B cell (primary cell): ENCODE measurements at regions not wholly inside any gene's neighbourhood (a gene's known extent, or its start where the extent isn't known, plus 50 kb on each side); places are given as distances from the start of the nearest gene placed in this dataset.

Source experiments
- ATAC-seq: fragments of 200-7000 bp; cut with Tn5 transposase; one replicate; pipeline ENCODE4 v1.10.0; 2021; ENCODE audit warnings: low read depth, mild to moderate bottlenecking, moderate number of reproducible peaks, moderate library complexity
- CTCF ChIA-PET: fragments of 350-600 bp; sonication (Branson Sonifier 250); formaldehyde crosslinking; loops from one replicate; lab custom pipeline; 2021; ENCODE audit warnings: antibody characterized with exemption, inconsistent platforms; lab: Charles Lee
- POLR2A ChIA-PET: fragments of 350-600 bp; sonication (Branson Sonifier 250); formaldehyde crosslinking; loops from one replicate; lab custom pipeline; 2021; ENCODE audit warnings: antibody characterized with exemption; lab: Charles Lee
- DNase-seq: peaks from one replicate; pipeline ENCODE4 v3.0.0; 2013
- H2AFZ ChIP-seq: 2 replicates; pipeline ENCODE4 v1.6.1; 2012; ENCODE audit warnings: mild to moderate bottlenecking, low read depth, low read length; ENCODE audit not compliant: insufficient read depth, poor library complexity, severe bottlenecking
- H3K27ac ChIP-seq, 2 donors: 1 replicate in 1 of 2; 2 replicates in 1 of 2; pipeline ENCODE4 v1.5.1; 2012 to 2013; ENCODE audit warnings: low read length in 2 of 2, mild to moderate bottlenecking in 2 of 2, moderate library complexity in 1 of 2
- H3K27me3 ChIP-seq, 4 experiments: fragments of 200-600 bp in 1 of 4; sonication (generic) in 1 of 4; replicated peaks in 1 of 4; 1 replicate in 2 of 4; 2 replicates in 2 of 4; pipeline versions ENCODE4 v1.6.1 to v1.7.0; 2013 to 2016; ENCODE audit warnings: low read length in 3 of 4, mild to moderate bottlenecking in 2 of 4, mixed read lengths in 1 of 4, moderate library complexity in 1 of 4; ENCODE audit not compliant: insufficient read depth in 4 of 4, control insufficient read depth in 3 of 4; ENCODE audit errors: control extremely low read depth in 1 of 4
- H3K36me3 ChIP-seq, 2 experiments: replicated peaks in 1 of 2; 1 replicate in 1 of 2; 2 replicates in 1 of 2; pipeline versions ENCODE4 v1.6.1 to v1.7.1; 2013; ENCODE audit warnings: low read length in 1 of 2; ENCODE audit not compliant: insufficient read depth in 2 of 2, control insufficient read depth in 1 of 2; ENCODE audit errors: control extremely low read depth in 1 of 2, extremely low read depth in 1 of 2
- H3K4me1 ChIP-seq, 2 donors: fragments of 200-600 bp in 1 of 2; sonication (generic) in 1 of 2; 1 replicate in 1 of 2; 2 replicates in 1 of 2; pipeline versions ENCODE4 v1.5.1 to v1.6.1; 2013 to 2017; ENCODE audit warnings: low read length in 2 of 2; ENCODE audit not compliant: control insufficient read depth in 2 of 2, insufficient read depth in 2 of 2
- H3K4me2 ChIP-seq: replicated peaks from 2 replicates; pipeline ENCODE3; 2012; ENCODE audit warnings: mild to moderate bottlenecking, low read depth, low read length; ENCODE audit not compliant: poor library complexity, severe bottlenecking
- H3K4me3 ChIP-seq, 5 experiments: fragments of 200-600 bp in 1 of 5; sonication (generic) in 1 of 5; 1 replicate in 3 of 5; 2 replicates in 2 of 5; pipeline versions ENCODE4 v1.5.1 to v1.7.0; 2011 to 2016; ENCODE audit warnings: low read length in 4 of 5, mild to moderate bottlenecking in 4 of 5, low read depth in 2 of 5, control low read depth in 1 of 5, moderate library complexity in 1 of 5; ENCODE audit not compliant: insufficient read depth in 1 of 5; ENCODE audit errors: control extremely low read depth in 1 of 5, extremely low read depth in 1 of 5
- H3K79me2 ChIP-seq: fragments of 200-600 bp; sonication (generic); one replicate; pipeline ENCODE4 v1.6.0; 2016; ENCODE audit warnings: low read length; ENCODE audit not compliant: control insufficient read depth, insufficient read depth
- H3K9ac ChIP-seq: fragments of 200-600 bp; sonication (generic); 2 replicates; pipeline ENCODE4 v1.6.1; 2017; ENCODE audit warnings: mild to moderate bottlenecking, low read length, moderate library complexity
- H3K9me3 ChIP-seq, 3 donors: one replicate each; pipeline versions ENCODE4 v1.6.1 to v1.7.1; 2013; ENCODE audit warnings: low read length in 2 of 3; ENCODE audit not compliant: control insufficient read depth in 2 of 3, insufficient read depth in 1 of 3; ENCODE audit errors: control extremely low read depth in 1 of 3
- H4K20me1 ChIP-seq: 2 replicates; pipeline ENCODE4 v1.6.0; 2012; ENCODE audit warnings: mild to moderate bottlenecking, low read length; ENCODE audit not compliant: insufficient read depth, control insufficient read depth, poor library complexity, severe bottlenecking
- H3K27ac Mint-ChIP-seq: one replicate; pipeline ENCODE4 v1.8.0; 2021; ENCODE audit warnings: mixed read lengths
- H3K27me3 Mint-ChIP-seq: one replicate; pipeline ENCODE4 v1.8.0; 2021; ENCODE audit warnings: mixed read lengths
- H3K4me1 Mint-ChIP-seq: one replicate; pipeline ENCODE4 v1.8.0; 2021; ENCODE audit warnings: mixed read lengths
- H3K4me3 Mint-ChIP-seq: one replicate; pipeline ENCODE4 v1.8.0; 2021; ENCODE audit warnings: mixed read lengths
- H3K9me3 Mint-ChIP-seq: one replicate; pipeline ENCODE4 v1.8.0; 2022; ENCODE audit warnings: mixed read lengths; ENCODE audit not compliant: insufficient read depth
- CTCF ChIP-seq: fragments of 200-600 bp; IDR thresholded peaks from one replicate; pipeline ENCODE4 v1.8.0; 2022; ENCODE audit warnings: antibody characterized with exemption, mild to moderate bottlenecking
- EZH2 ChIP-seq: IDR thresholded peaks from 2 replicates; pipeline ENCODE4 v1.6.1; 2012; ENCODE audit warnings: borderline replicate concordance, low read depth, mild to moderate bottlenecking, moderate library complexity, low read length; ENCODE audit not compliant: insufficient read depth, poor library complexity, severe bottlenecking
- WGBS: methylation state at CpG from one replicate; pipeline ENCODE4 v1.1.5; 2013; ENCODE audit warnings: missing lambda C conversion rate; ENCODE audit not compliant: insufficient coverage; 5-methylcytosine and 5-hydroxymethylcytosine counted together
- intact Hi-C: fragments of 100-400 bp; cut with micrococcal nuclease; formaldehyde crosslinking; loops from one replicate; pipeline ENCODE4 v1.10.0; 2022

GRCh38 chr5:118551716-118552115 is 436.6 kb downstream of the DTWD2 start:
- H2AFZ ChIP-seq, result no peak overlapping the region
- H3K4me3 Mint-ChIP-seq, result no peak overlapping the region
- H3K79me2 ChIP-seq, result no peaks in the 10 kb centered on the region
- no peak for DNase-seq
- ChIA-PET POLR2A (no interaction called here), CTCF (no interaction called here)
- no peak for ATAC-seq
- H3K4me2 ChIP-seq, result no peak overlapping the region
- H3K4me1 Mint-ChIP-seq, result no peaks in the 10 kb centered on the region
- H3K9me3 Mint-ChIP-seq, result no peaks in the 10 kb centered on the region
- intact Hi-C loops, result no loop called here
- peaks cover 0 to under 1% (median 0%) of the 10 kb centered on the region in 4 experiments for H3K27me3 ChIP-seq
- TF ChIP-seq CTCF (no peak), EZH2 (no peak)
- no peak overlapping the region for H3K27ac Mint-ChIP-seq
- H3K36me3 ChIP-seq, result no peaks in the 10 kb centered on the region
- H3K27ac ChIP-seq, result no peak overlapping the region
- H3K9ac ChIP-seq, result no peak overlapping the region
- no peaks in the 10 kb centered on the region for H3K9me3 ChIP-seq
- H3K27me3 Mint-ChIP-seq, result peaks cover 2% of the 10 kb centered on the region
- no peaks in the 10 kb centered on the region for H4K20me1 ChIP-seq
- no CpG with 5 or more reads among the region's 1 CpG for WGBS
- no peaks in the 10 kb centered on the region for H3K4me1 ChIP-seq
- no peak overlapping the region for H3K4me3 ChIP-seq

GRCh38 chr5:118551031-118551430 is 437.3 kb downstream of the DTWD2 start:
- Histone ChIP-seq H3K4me2 (no peak overlapping the region), H3K4me3 (no peak overlapping the region), H3K4me1 (no peaks in the 10 kb centered on the region), H3K9ac (no peak overlapping the region), H3K36me3 (no peaks in the 10 kb centered on the region), H3K27me3 (peaks cover 0 to 2% (median 0%) of the 10 kb centered on the region in 4 experiments), H3K27ac (no peak overlapping the region), H4K20me1 (no peaks in the 10 kb centered on the region), H3K9me3 (no peaks in the 10 kb centered on the region), H3K79me2 (no peaks in the 10 kb centered on the region), H2AFZ (no peak overlapping the region)
- TF ChIP-seq CTCF, result no peak
- TF ChIP-seq EZH2, result no peak
- Mint-ChIP-seq H3K4me1 (no peaks in the 10 kb centered on the region), H3K27ac (no peak overlapping the region), H3K9me3 (no peaks in the 10 kb centered on the region), H3K4me3 (no peak overlapping the region), H3K27me3 (peaks cover 8% of the 10 kb centered on the region)
- ATAC-seq (no peak), DNase-seq (no peak)
- ChIA-PET POLR2A (no interaction called here), CTCF (no interaction called here)
- intact Hi-C loops, result no loop called here
